ENCODE measurements at regions not wholly inside any gene's neighbourhood (a gene's known extent, or its start where the extent isn't known, plus 50 kb on each side); places are given as distances from the start of the nearest gene placed in this dataset.

- no peak overlapping the region for H3K4me2 ChIP-seq (ENCODE audit: low read depth, low read length, poor library complexity, severe bottlenecking)
Observed at GRCh38 chr1:208808301-208808700, 564.1 kb upstream of the PLXNA2 start.

GRCh38 chr1:208809876-208810275, 565.7 kb upstream of the PLXNA2 start:
- Histone ChIP-seq H3K27ac (ENCODE audit: low read depth, low read length) (no peak overlapping the region), H3K4me3 (ENCODE audit: insufficient read depth, low read length, poor library complexity, severe bottlenecking) (no peak overlapping the region), H4K20me1 (ENCODE audit: low read depth, low read length) (no peaks in the 10 kb centered on the region), H2AFZ (ENCODE audit: low read depth, low read length, severe bottlenecking) (no peak overlapping the region), H3K27me3 (ENCODE audit: low read length) (no peaks in the 10 kb centered on the region), H3K4me2 (ENCODE audit: low read depth, low read length, poor library complexity, severe bottlenecking) (no peak overlapping the region), H3K9ac (ENCODE audit: low read length) (no peak overlapping the region), H3K9me3 (ENCODE audit: insufficient read depth, low read length) (no peaks in the 10 kb centered on the region), H3K36me3 (ENCODE audit: low read length) (no peaks in the 10 kb centered on the region), H3F3A (ENCODE audit: insufficient read depth) (no peaks in the 10 kb centered on the region), H3K9me2 (replicated peaks; ENCODE audit: insufficient read depth, low read length) (no peaks in the 10 kb centered on the region), H3K79me2 (ENCODE audit: insufficient read depth, low read length) (no peaks in the 10 kb centered on the region)
- TF ChIP-seq CTCF (IDR thresholded peaks at IDR 0.05; ENCODE audit: insufficient read depth, low read length, poor library complexity, severe bottlenecking) = no peak
- no peak for TF ChIP-seq EZH2phosphoT487 (conservative IDR thresholded peaks at IDR 0.05; ENCODE audit: low read length)

More at GRCh38 chr1:208808301-208808700, 564.1 kb upstream of the PLXNA2 start:
- Histone ChIP-seq H3K79me2 (ENCODE audit: insufficient read depth, low read length) (no peaks in the 10 kb centered on the region), H3K9me3 (ENCODE audit: insufficient read depth, low read length) (no peaks in the 10 kb centered on the region), H3F3A (ENCODE audit: insufficient read depth) (no peaks in the 10 kb centered on the region), H3K9ac (ENCODE audit: low read length) (no peak overlapping the region), H3K36me3 (ENCODE audit: low read length) (no peaks in the 10 kb centered on the region), H2AFZ (ENCODE audit: low read depth, low read length, severe bottlenecking) (no peak overlapping the region), H3K4me3 (ENCODE audit: insufficient read depth, low read length, poor library complexity, severe bottlenecking) (no peak overlapping the region), H3K9me2 (replicated peaks; ENCODE audit: insufficient read depth, low read length) (no peaks in the 10 kb centered on the region), H4K20me1 (ENCODE audit: low read depth, low read length) (no peaks in the 10 kb centered on the region), H3K27ac (ENCODE audit: low read depth, low read length) (no peak overlapping the region), H3K27me3 (ENCODE audit: low read length) (no peaks in the 10 kb centered on the region)
- TF ChIP-seq CTCF (IDR thresholded peaks at IDR 0.05; ENCODE audit: insufficient read depth, low read length, poor library complexity, severe bottlenecking) (no peak), EZH2phosphoT487 (conservative IDR thresholded peaks at IDR 0.05; ENCODE audit: low read length) (no peak)

GRCh38 chr1:208818770-208819445, 574.7 kb upstream of the PLXNA2 start:
- Histone ChIP-seq H3K9me3 (ENCODE audit: insufficient read depth, low read length) (no peaks in the 10 kb centered on the region), H4K20me1 (ENCODE audit: low read depth, low read length) (no peaks in the 10 kb centered on the region), H2AFZ (ENCODE audit: low read depth, low read length, severe bottlenecking) (no peak overlapping the region), H3K27me3 (ENCODE audit: low read length) (no peaks in the 10 kb centered on the region), H3K9ac (ENCODE audit: low read length) (no peak overlapping the region), H3K36me3 (ENCODE audit: low read length) (no peaks in the 10 kb centered on the region), H3K79me2 (ENCODE audit: insufficient read depth, low read length) (no peaks in the 10 kb centered on the region), H3K4me3 (ENCODE audit: insufficient read depth, low read length, poor library complexity, severe bottlenecking) (no peak overlapping the region), H3F3A (ENCODE audit: insufficient read depth) (no peaks in the 10 kb centered on the region), H3K4me2 (ENCODE audit: low read depth, low read length, poor library complexity, severe bottlenecking) (no peak overlapping the region), H3K27ac (ENCODE audit: low read depth, low read length) (no peak overlapping the region), H3K9me2 (replicated peaks; ENCODE audit: insufficient read depth, low read length) (no peaks in the 10 kb centered on the region)
- TF ChIP-seq EZH2phosphoT487 (conservative IDR thresholded peaks at IDR 0.05; ENCODE audit: low read length) (no peak), CTCF (IDR thresholded peaks at IDR 0.05; ENCODE audit: insufficient read depth, low read length, poor library complexity, severe bottlenecking) (no peak)

All from SU-DHL-6 (cell line).